ENCODE measurements at regions not wholly inside any gene's neighbourhood (a gene's known extent, or its start where the extent isn't known, plus 50 kb on each side); places are given as distances from the start of the nearest gene placed in this dataset.
"Not testable (repeated sequence)": the region's sequence is repeated elsewhere in the genome, so short reads cannot be mapped to it uniquely, and the experiment has no call there.

DNA sequence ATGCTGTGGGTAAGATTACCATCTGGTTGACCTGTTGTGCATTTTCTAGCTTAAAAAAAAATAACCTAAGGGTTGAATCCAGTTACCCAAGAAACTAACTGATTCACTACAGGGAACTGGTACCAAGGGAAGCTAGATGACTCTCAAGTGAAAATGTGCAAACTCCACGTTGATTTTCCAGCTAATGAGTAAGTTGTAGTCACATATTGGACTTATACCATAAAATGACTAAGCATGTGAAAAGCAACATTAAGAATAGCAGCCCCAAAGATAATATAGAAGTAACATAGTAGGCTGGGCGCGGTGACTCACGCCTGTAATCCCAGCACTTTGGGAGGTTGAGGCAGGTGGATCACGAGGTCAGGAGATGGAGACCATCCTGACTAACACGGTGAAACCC is 270.9 kb downstream of the SPRY1 start:
- Histone ChIP-seq H3K36me3 (ENCODE audit: control insufficient read depth in 1 of 2, insufficient read depth in 2 of 2, low read length in 2 of 2) (no peaks in the 10 kb centered on the region), H3K27me3 (ENCODE audit: low read depth, low read length) (no peaks in the 10 kb centered on the region), H3K27ac (ENCODE audit: low read length) (no peak overlapping the region), H3K4me3 (ENCODE audit: low read depth in 1 of 2, low read length in 2 of 2) (no peak overlapping the region), H3K9me3 (ENCODE audit: control insufficient read depth in 1 of 2, low read length in 2 of 2) (no peaks in the 10 kb centered on the region), H3K4me1 (ENCODE audit: control insufficient read depth in 1 of 2, insufficient read depth in 2 of 2, low read length in 2 of 2) (no peaks in the 10 kb centered on the region)

DNA sequence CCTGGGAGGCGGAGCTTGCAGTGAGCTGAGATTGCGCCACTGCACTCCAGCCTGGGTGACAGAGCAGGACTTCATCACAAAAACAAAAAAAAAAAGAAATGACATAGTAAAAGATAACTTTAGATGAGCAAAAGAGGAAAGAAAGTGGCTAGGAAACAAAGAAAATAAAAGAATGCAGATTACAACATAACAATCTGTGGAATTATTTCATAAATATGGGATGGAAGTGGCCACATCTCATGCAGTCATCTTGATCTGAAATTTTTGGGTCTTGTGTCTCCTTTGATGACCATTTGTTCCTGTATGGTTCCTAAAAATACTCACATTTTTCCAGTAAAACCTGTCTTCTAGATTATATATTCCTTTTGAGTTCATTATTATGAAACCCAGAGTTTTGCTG is 271.4 kb downstream of the SPRY1 start:
- no peaks in the 10 kb centered on the region for H3K27me3 ChIP-seq (ENCODE audit: low read depth, low read length)
- no peaks in the 10 kb centered on the region for H3K36me3 ChIP-seq (ENCODE audit: control insufficient read depth in 1 of 2, insufficient read depth in 2 of 2, low read length in 2 of 2)
- no peaks in the 10 kb centered on the region for H3K9me3 ChIP-seq (ENCODE audit: control insufficient read depth in 1 of 2, low read length in 2 of 2)
- no peak overlapping the region for H3K27ac ChIP-seq (ENCODE audit: low read length)
- no peaks in the 10 kb centered on the region for H3K4me1 ChIP-seq (ENCODE audit: control insufficient read depth in 1 of 2, insufficient read depth in 2 of 2, low read length in 2 of 2)
- no peak overlapping the region for H3K4me3 ChIP-seq (ENCODE audit: low read depth in 1 of 2, low read length in 2 of 2)

DNA sequence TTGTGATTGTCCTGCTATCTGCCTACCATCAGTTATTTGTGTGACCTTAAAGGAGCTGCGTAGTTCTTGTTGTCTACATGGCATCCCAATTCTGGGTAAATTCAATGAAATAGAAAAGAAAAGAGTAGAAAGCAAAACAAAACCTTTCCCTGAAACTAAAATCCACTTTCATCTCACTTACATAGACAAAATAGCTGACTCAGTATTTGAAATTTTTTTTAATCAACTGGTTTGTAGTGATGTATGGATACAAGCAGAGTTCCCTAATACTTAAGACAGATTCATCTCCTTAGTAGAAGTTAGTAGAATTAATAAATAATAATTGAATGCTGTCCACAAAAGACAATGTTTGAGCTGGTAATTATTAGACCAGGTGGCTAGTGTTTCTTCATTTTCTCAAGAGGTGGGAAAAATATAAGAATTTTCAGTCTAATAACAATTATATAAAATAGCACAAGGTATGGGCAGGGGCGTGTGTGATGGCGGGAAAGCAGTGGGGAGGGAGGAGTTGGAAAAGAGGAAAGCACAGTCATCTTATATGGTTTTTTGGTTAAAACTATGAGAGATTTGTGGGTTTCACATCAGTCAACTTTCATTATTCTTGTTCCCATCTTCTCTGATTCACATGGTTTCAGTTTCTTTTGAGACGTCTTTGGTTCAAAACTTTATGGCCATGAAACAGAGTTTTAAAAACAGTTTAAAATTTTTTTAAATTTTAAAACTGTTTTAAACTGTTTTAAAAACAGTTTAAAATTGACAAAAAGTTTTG is 275.2 kb downstream of the SPRY1 start:
- peaks cover 0 to 6% of the 10 kb centered on the region in 2 donors for H3K4me1 ChIP-seq (ENCODE audit: control insufficient read depth in 1 of 2, insufficient read depth in 2 of 2, low read length in 2 of 2)
- H3K4me3 ChIP-seq (ENCODE audit: low read depth in 1 of 2, low read length in 2 of 2) = no peak overlapping the region
- no peak overlapping the region for H3K27ac ChIP-seq (ENCODE audit: low read length)
- H3K27me3 ChIP-seq (ENCODE audit: low read depth, low read length) = no peaks in the 10 kb centered on the region
- no peaks in the 10 kb centered on the region for H3K36me3 ChIP-seq (ENCODE audit: control insufficient read depth in 1 of 2, insufficient read depth in 2 of 2, low read length in 2 of 2)
- H3K9me3 ChIP-seq (ENCODE audit: control insufficient read depth in 1 of 2, low read length in 2 of 2) = no peaks in the 10 kb centered on the region

DNA sequence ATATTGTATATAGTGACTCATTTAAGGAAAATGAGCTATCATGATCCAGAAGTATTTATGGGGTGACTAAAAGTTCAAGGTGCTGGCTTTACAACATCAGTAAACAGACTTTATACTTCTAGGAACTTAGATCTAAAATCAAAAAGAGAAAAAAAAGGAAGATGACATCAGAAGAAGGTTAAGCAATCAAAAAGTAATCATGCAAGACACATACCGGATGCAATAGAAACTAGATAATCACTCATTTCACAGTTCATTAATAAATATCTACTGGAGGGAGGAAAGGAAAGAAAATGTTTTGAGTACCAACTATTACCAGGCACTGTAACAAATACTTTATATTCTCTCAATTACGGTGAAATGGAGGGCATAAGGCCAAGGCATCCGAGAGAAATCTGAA is 276.4 kb downstream of the SPRY1 start:
- Histone ChIP-seq H3K27me3 (ENCODE audit: low read depth, low read length) (no peaks in the 10 kb centered on the region), H3K4me3 (ENCODE audit: low read depth in 1 of 2, low read length in 2 of 2) (no peak overlapping the region), H3K9me3 (ENCODE audit: control insufficient read depth in 1 of 2, low read length in 2 of 2) (no peaks in the 10 kb centered on the region), H3K27ac (ENCODE audit: low read length) (peak overlapping the region; percentile 10), H3K36me3 (ENCODE audit: control insufficient read depth in 1 of 2, insufficient read depth in 2 of 2, low read length in 2 of 2) (no peaks in the 10 kb centered on the region), H3K4me1 (ENCODE audit: control insufficient read depth in 1 of 2, insufficient read depth in 2 of 2, low read length in 2 of 2) (peaks cover 0 to 6% of the 10 kb centered on the region in 2 donors)

DNA sequence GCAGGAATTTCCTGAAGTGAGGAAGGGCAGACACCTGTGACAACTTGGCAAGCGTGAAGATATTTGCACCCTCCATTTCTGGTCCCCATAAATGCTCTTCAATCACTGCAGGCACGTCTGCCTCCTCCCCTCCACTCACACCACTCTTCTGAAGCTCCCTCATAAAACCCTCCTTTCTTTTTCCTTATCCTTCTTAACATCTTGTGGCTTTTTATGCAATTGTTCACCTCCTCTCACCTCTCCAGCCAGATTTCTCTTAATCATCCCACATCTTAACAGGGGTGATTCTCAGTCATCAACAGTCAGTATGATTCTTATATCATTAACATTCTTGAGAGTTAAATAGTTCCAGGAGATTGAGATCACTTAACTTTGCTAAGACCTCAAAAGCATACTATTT is 277.4 kb downstream of the SPRY1 start:
- no peaks in the 10 kb centered on the region for H3K36me3 ChIP-seq (ENCODE audit: control insufficient read depth in 1 of 2, insufficient read depth in 2 of 2, low read length in 2 of 2)
- H3K4me1 ChIP-seq (ENCODE audit: control insufficient read depth in 1 of 2, insufficient read depth in 2 of 2, low read length in 2 of 2) = peaks cover 0 to 6% of the 10 kb centered on the region in 2 donors

DNA sequence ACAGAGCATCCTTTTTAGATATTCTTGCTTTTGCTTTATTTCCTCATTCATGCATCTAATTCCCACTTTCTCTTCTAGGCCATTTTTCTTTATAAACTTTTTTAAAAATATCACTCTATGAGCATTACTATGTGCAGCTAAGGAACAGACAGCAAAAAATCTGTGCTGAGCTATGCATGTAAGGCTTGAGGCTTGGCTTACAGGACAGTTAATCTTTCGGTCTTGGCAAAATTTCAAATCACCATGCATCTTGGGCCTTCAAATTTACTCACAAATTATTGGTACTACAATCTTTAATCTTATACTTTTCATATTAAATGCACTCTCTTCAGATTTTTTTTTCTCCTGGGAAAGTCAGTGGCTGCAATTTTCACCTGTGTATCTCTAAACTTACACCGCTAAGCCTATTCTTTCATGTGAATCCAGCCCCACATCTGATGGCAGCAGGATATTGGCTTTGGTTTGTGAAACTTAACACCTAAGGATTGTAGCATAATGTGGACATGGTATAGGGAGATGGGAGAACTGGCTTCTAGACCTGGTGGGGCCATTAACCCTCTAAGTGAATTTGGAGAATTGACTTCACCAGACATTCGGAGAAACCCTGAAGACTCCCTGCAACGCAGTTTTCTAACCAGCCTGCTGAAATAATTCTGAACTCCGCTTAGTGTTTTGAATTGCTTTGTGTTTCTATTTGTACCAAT is 278.3 kb downstream of the SPRY1 start:
- Histone ChIP-seq H3K27me3 (ENCODE audit: low read depth, low read length) (no peaks in the 10 kb centered on the region), H3K36me3 (ENCODE audit: control insufficient read depth in 1 of 2, insufficient read depth in 2 of 2, low read length in 2 of 2) (no peaks in the 10 kb centered on the region), H3K27ac (ENCODE audit: low read length) (no peak overlapping the region), H3K9me3 (ENCODE audit: control insufficient read depth in 1 of 2, low read length in 2 of 2) (no peaks in the 10 kb centered on the region), H3K4me3 (ENCODE audit: low read depth in 1 of 2, low read length in 2 of 2) (no peak overlapping the region), H3K4me1 (ENCODE audit: control insufficient read depth in 1 of 2, insufficient read depth in 2 of 2, low read length in 2 of 2) (peaks cover 0 to 6% of the 10 kb centered on the region in 2 donors)

More for the DNA sequence above, 277.4 kb downstream of the SPRY1 start:
- H3K4me3 ChIP-seq (ENCODE audit: low read depth in 1 of 2, low read length in 2 of 2) = no peak overlapping the region
- no peak overlapping the region for H3K27ac ChIP-seq (ENCODE audit: low read length)
- H3K9me3 ChIP-seq (ENCODE audit: control insufficient read depth in 1 of 2, low read length in 2 of 2) = no peaks in the 10 kb centered on the region
- H3K27me3 ChIP-seq (ENCODE audit: low read depth, low read length) = no peaks in the 10 kb centered on the region

DNA sequence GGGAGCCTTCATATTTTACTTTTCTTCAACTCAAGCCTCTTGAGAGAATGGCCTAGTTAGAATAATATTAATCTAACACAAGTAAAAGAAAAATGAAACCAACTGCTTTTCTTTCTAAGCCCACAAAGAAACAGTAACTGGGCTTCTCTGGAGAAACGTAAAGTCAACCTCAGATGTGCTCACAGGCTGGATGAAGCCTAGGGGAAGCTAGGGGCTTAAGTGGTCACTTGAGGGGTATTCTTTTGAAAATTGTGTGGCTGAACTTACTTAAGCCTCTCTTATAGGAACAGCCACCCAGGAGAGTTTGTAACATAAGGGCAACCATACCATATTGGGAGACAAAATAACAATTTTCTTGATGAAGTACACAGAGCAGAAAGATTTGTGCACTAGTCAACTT is 279.0 kb downstream of the SPRY1 start:
- H3K27ac ChIP-seq (ENCODE audit: low read length) = no peak overlapping the region
- no peaks in the 10 kb centered on the region for H3K9me3 ChIP-seq (ENCODE audit: control insufficient read depth in 1 of 2, low read length in 2 of 2)
- H3K4me1 ChIP-seq (ENCODE audit: control insufficient read depth in 1 of 2, insufficient read depth in 2 of 2, low read length in 2 of 2) = peaks cover 0 to 6% of the 10 kb centered on the region in 2 donors
- H3K27me3 ChIP-seq (ENCODE audit: low read depth, low read length) = no peaks in the 10 kb centered on the region
- H3K4me3 ChIP-seq (ENCODE audit: low read depth in 1 of 2, low read length in 2 of 2) = no peak overlapping the region
- H3K36me3 ChIP-seq (ENCODE audit: control insufficient read depth in 1 of 2, insufficient read depth in 2 of 2, low read length in 2 of 2) = no peaks in the 10 kb centered on the region

DNA sequence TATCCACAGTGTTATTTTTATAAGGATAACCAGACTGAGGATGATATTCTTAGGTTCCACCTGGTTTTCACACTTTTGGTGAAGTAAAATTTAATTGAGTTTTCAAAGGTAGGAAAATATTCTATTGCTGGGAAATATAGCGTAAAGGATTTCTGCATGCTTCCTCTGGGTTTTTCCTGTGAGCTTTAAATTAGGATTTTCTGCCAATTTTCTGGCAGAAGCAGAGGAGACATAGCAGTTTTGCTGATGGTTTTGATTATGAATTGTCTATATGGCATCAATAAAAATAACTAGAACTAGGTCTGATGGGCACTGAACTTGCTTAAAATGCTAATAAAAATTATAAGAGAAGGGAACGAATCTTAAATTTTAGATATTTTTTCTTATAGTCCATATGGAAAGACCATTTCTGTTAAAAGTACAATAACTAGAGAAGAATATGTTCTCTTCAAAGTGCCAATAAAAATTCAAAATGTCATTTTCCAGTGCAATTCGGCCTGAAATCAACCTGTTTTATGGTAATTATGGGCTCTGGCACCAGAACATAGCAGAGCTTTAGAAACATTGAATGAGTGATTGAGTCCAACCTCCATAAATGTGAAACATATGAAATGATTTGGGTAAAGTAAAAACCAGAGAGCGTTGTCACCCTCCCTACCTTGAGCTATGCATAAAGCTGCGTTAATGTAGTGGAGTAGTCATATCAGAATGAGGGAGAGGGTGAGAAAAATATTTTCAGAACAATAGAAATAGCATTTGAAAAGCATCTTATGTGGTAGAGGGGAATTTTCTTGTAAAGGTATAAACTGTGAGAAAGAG is 279.7 kb downstream of the SPRY1 start:
- Histone ChIP-seq H3K4me1 (ENCODE audit: control insufficient read depth in 1 of 2, insufficient read depth in 2 of 2, low read length in 2 of 2) (peaks cover 0 to 6% of the 10 kb centered on the region in 2 donors), H3K4me3 (ENCODE audit: low read depth in 1 of 2, low read length in 2 of 2) (no peak overlapping the region), H3K27ac (ENCODE audit: low read length) (no peak overlapping the region), H3K9me3 (ENCODE audit: control insufficient read depth in 1 of 2, low read length in 2 of 2) (no peaks in the 10 kb centered on the region), H3K27me3 (ENCODE audit: low read depth, low read length) (no peaks in the 10 kb centered on the region), H3K36me3 (ENCODE audit: control insufficient read depth in 1 of 2, insufficient read depth in 2 of 2, low read length in 2 of 2) (no peaks in the 10 kb centered on the region)

DNA sequence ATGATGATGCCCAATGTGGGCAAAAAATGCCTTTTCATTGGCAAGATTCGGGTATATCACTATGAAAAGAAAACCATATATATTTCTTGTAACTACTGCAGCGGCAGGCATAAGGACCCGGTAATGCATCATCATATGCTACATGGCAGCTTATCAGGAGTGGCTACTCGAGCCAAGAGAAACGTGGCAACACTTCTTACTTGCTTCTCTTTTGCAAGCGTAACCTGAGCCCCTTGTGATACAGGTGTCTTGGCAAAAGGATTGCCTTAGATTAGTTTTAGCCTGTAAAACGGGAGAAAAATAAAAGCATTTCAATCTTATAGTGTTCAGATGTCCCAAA is 280.3 kb downstream of the SPRY1 start:
- no peaks in the 10 kb centered on the region for H3K27me3 ChIP-seq (ENCODE audit: low read depth, low read length)
- H3K27ac ChIP-seq (ENCODE audit: low read length) = no peak overlapping the region
- no peaks in the 10 kb centered on the region for H3K9me3 ChIP-seq (ENCODE audit: control insufficient read depth in 1 of 2, low read length in 2 of 2)

DNA sequence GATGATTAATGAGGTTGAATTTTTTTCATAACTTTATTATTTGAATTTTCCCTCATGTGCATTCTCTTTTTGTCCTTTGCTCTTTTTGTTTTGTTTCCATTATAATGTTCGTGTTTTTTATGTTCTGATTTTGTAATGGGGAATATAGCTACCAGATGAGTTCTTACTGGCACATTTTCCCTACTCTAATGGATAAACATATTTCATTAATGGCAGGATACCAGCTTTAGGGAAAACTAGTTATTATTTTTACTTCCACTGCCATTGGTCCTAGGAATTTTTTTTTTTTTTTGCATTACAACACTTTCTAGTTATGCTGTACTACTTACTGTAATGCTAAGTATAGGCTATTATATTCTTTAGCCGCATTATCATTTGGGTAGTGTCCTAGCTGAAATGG is 286.3 kb downstream of the SPRY1 start:
- H3K4me3 ChIP-seq (ENCODE audit: low read depth in 1 of 2, low read length in 2 of 2) = no peak overlapping the region
- H3K36me3 ChIP-seq (ENCODE audit: control insufficient read depth in 1 of 2, insufficient read depth in 2 of 2, low read length in 2 of 2) = no peaks in the 10 kb centered on the region
- H3K4me1 ChIP-seq (ENCODE audit: control insufficient read depth in 1 of 2, insufficient read depth in 2 of 2, low read length in 2 of 2) = no peaks in the 10 kb centered on the region
- H3K27ac ChIP-seq (ENCODE audit: low read length) = no peak overlapping the region
- no peaks in the 10 kb centered on the region for H3K27me3 ChIP-seq (ENCODE audit: low read depth, low read length)
- no peaks in the 10 kb centered on the region for H3K9me3 ChIP-seq (ENCODE audit: control insufficient read depth in 1 of 2, low read length in 2 of 2)

More for the DNA sequence above, 280.3 kb downstream of the SPRY1 start:
- H3K4me3 ChIP-seq (ENCODE audit: low read depth in 1 of 2, low read length in 2 of 2) = no peak overlapping the region
- no peaks in the 10 kb centered on the region for H3K36me3 ChIP-seq (ENCODE audit: control insufficient read depth in 1 of 2, insufficient read depth in 2 of 2, low read length in 2 of 2)
- peaks cover 0 to 6% of the 10 kb centered on the region in 2 donors for H3K4me1 ChIP-seq (ENCODE audit: control insufficient read depth in 1 of 2, insufficient read depth in 2 of 2, low read length in 2 of 2)

DNA sequence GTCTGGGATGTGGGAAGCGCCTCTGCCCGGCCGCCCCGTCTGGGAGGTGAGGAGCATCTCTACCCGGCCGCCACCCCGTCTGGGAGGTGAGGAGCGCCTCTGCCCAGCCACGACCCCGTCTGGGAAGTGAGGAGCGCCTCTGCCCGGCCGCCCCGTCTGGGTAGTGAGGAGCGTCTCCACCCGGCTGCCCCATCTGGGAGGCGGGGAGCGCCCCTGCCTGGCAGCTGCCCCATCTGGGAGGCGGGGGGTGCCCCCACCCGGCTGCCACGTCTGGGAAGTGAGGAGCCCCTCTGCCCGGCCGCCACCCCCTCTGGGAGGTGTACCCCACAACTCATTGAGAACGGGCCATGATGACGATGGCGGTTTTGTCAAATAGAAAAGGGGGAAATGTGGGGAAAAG is 288.3 kb downstream of the SPRY1 start:
- not testable (repeated sequence) for H3K27ac ChIP-seq (ENCODE audit: low read length); H3K36me3 ChIP-seq (ENCODE audit: control insufficient read depth in 1 of 2, insufficient read depth in 2 of 2, low read length in 2 of 2); H3K4me3 ChIP-seq (ENCODE audit: low read depth in 1 of 2, low read length in 2 of 2); H3K4me1 ChIP-seq (ENCODE audit: control insufficient read depth in 1 of 2, insufficient read depth in 2 of 2, low read length in 2 of 2); H3K27me3 ChIP-seq (ENCODE audit: low read depth, low read length)
- peaks cover 0 to 11% of the 10 kb centered on the region in 2 donors for H3K9me3 ChIP-seq (ENCODE audit: control insufficient read depth in 1 of 2, low read length in 2 of 2)
